Panc1 (cell line): ENCODE measurements at regions not wholly inside any gene's neighbourhood (a gene's known extent, or its start where the extent isn't known, plus 50 kb on each side); places are given as distances from the start of the nearest gene placed in this dataset.

ENCODE experiments used
- ATAC-seq: fragments of 200-7000 bp; cut with Tn5 transposase; 2 replicates; pipeline ENCODE4 v1.9.1; 2020; ENCODE audit warnings: mild to moderate bottlenecking, moderate library complexity
- BruUV-seq: library from RNA; stranded (reverse); fragments of 400-500 nt; replicated peaks from 2 replicates; lab custom pipeline; 2021; lab: Mats Ljungman, UMichigan
- CTCF ChIA-PET: fragments of 300-600 bp; sonication (Branson Sonifier 250); formaldehyde crosslinking; loops from one replicate; lab custom pipeline; 2022; ENCODE audit warnings: antibody characterized with exemption; lab: Charles Lee
- POLR2A ChIA-PET: fragments of 300-600 bp; sonication (Branson Sonifier 250); formaldehyde crosslinking; loops from one replicate; lab custom pipeline; 2022; ENCODE audit warnings: antibody characterized with exemption; lab: Charles Lee
- DNase-seq: peaks from one replicate; pipeline ENCODE4 v3.0.0-alpha.2; 2010; ENCODE audit warnings: low read depth, low spot score
- H3K27ac ChIP-seq: 2 replicates; pipeline ENCODE4 v1.5.1; 2011; ENCODE audit warnings: mild to moderate bottlenecking, low read length, inconsistent platforms
- H3K27me3 ChIP-seq: fragments of 200-500 bp; sonication (Bioruptor generic); 2 replicates; pipeline ENCODE4 v1.6.0; 2014; ENCODE audit warnings: low read length, inconsistent platforms; ENCODE audit not compliant: control insufficient read depth, insufficient read depth
- H3K36me3 ChIP-seq: fragments of 200-500 bp; sonication (Bioruptor generic); 2 replicates; pipeline ENCODE4 v1.5.1; 2014; ENCODE audit warnings: inconsistent platforms, mild to moderate bottlenecking, low read length, moderate library complexity; ENCODE audit not compliant: control insufficient read depth, insufficient read depth
- H3K4me1 ChIP-seq: 2 replicates; pipeline ENCODE4 v1.5.1; 2011; ENCODE audit warnings: inconsistent platforms, mild to moderate bottlenecking, low read length, moderate library complexity; ENCODE audit not compliant: control insufficient read depth, insufficient read depth
- H3K4me3 ChIP-seq, 2 experiments: 2 replicates each; pipeline ENCODE4 v1.5.1; 2011 to 2012; ENCODE audit warnings: low read depth in 2 of 2, low read length in 2 of 2, mild to moderate bottlenecking in 2 of 2, inconsistent platforms in 1 of 2, moderate library complexity in 1 of 2
- H3K9me3 ChIP-seq: fragments of 200-500 bp; sonication (Bioruptor generic); 2 replicates; pipeline ENCODE4 v1.5.1; 2014; ENCODE audit warnings: low read depth, mild to moderate bottlenecking, inconsistent platforms, low read length, moderate library complexity; ENCODE audit not compliant: control insufficient read depth, insufficient read depth
- POLR2AphosphoS5 ChIP-seq: IDR thresholded peaks from 2 replicates; pipeline ENCODE4 v1.6.1; 2012; ENCODE audit warnings: mild to moderate bottlenecking, low read depth, low read length, moderate library complexity
- REST ChIP-seq, 2 experiments: IDR thresholded peaks; 2 replicates each; pipeline ENCODE4 v1.6.1; 2011 to 2012; ENCODE audit warnings: low read depth in 2 of 2, control low read depth in 1 of 2, low read length in 1 of 2, mild to moderate bottlenecking in 1 of 2, moderate library complexity in 1 of 2; ENCODE audit not compliant: insufficient read depth in 1 of 2
- SIN3A ChIP-seq: IDR thresholded peaks from 2 replicates; pipeline ENCODE4 v1.6.1; 2012; ENCODE audit warnings: low read depth, mild to moderate bottlenecking, low read length, moderate library complexity, borderline replicate concordance; ENCODE audit not compliant: insufficient read depth
- TCF7L2 ChIP-seq: IDR thresholded peaks from 2 replicates; pipeline ENCODE4 v1.6.1; 2011; ENCODE audit warnings: mild to moderate bottlenecking, low read depth, low read length, inconsistent platforms
- in situ Hi-C: cut with HindIII; loops from 2 replicates; pipeline ENCODE4 v1.10.0; 2016; ENCODE audit warnings: low sequenced_read_pairs, low pct_unique_long_range_greater_than_20kb
- intact Hi-C: fragments of 100-400 bp; cut with micrococcal nuclease; formaldehyde crosslinking; loops from one replicate; pipeline ENCODE4 v1.10.0; 2022; ENCODE audit not compliant: unreplicated experiment
- TF ChIP-seq, protein P1 (sequence below): fragments of 450-650 bp; IDR thresholded peaks from 2 replicates; pipeline ENCODE4 v1.5.1; 2017; ENCODE audit warnings: mild to moderate bottlenecking

- H3K27me3 ChIP-seq, result no peaks in the 10 kb centered on the region
- no TSS peak for BruUV-seq
These were observed 258.5 kb downstream of the COG6 start for GRCh38 chr13:39913928-39914327.

DNA sequence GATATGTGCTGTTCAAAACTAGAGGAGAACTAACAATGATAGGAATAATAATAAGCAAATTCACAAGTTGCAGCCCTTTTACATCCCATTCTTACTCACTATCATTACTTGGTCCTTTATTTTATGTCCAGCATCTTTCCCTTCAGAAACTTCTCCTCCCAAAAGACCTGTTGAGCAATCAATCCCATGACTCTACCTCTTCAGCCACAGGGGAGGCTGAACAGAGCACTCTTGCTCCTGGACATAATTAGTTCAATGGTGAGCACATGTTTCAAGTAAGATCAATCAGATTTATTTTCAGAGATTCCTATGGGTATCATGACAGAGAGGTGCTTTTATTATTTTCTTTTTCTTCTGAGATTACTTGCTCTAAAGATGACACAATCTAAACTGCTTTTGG is 260.0 kb downstream of the COG6 start:
- Histone ChIP-seq H3K4me3 (no peak overlapping the region), H3K27me3 (no peaks in the 10 kb centered on the region), H3K4me1 (no peaks in the 10 kb centered on the region), H3K27ac (no peak overlapping the region), H3K9me3 (no peaks in the 10 kb centered on the region), H3K36me3 (no peaks in the 10 kb centered on the region)
- in situ Hi-C loops, result no loop called here
- ATAC-seq (no peak), DNase-seq (no peak)
- POLR2A ChIA-PET, result no interaction called here
- no TSS peak for BruUV-seq
- TF ChIP-seq, protein P1, sequence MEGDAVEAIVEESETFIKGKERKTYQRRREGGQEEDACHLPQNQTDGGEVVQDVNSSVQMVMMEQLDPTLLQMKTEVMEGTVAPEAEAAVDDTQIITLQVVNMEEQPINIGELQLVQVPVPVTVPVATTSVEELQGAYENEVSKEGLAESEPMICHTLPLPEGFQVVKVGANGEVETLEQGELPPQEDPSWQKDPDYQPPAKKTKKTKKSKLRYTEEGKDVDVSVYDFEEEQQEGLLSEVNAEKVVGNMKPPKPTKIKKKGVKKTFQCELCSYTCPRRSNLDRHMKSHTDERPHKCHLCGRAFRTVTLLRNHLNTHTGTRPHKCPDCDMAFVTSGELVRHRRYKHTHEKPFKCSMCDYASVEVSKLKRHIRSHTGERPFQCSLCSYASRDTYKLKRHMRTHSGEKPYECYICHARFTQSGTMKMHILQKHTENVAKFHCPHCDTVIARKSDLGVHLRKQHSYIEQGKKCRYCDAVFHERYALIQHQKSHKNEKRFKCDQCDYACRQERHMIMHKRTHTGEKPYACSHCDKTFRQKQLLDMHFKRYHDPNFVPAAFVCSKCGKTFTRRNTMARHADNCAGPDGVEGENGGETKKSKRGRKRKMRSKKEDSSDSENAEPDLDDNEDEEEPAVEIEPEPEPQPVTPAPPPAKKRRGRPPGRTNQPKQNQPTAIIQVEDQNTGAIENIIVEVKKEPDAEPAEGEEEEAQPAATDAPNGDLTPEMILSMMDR, result no peak
- TF ChIP-seq SIN3A, result no peak
- TF ChIP-seq POLR2AphosphoS5, result no peak
- TF ChIP-seq REST (IDR thresholded peaks at IDR 0.05; ENCODE audit: insufficient read depth in 1 of 2, low read depth in 2 of 2, low read length in 1 of 2), result no peak
- TF ChIP-seq TCF7L2, result no peak
- intact Hi-C loops, result no loop called here
- CTCF ChIA-PET, result no interaction called here

More at GRCh38 chr13:39913928-39914327, 258.5 kb downstream of the COG6 start:
- TF ChIP-seq, protein P1, result no peak
- CTCF ChIA-PET, result no interaction called here
- ATAC-seq (no peak), DNase-seq (no peak)
- Histone ChIP-seq H3K4me3 (no peak overlapping the region), H3K9me3 (no peaks in the 10 kb centered on the region), H3K4me1 (no peaks in the 10 kb centered on the region), H3K36me3 (no peaks in the 10 kb centered on the region), H3K27ac (no peak overlapping the region)
- intact Hi-C loops (no loop called here), in situ Hi-C loops (no loop called here)
- POLR2A ChIA-PET, result no interaction called here

DNA sequence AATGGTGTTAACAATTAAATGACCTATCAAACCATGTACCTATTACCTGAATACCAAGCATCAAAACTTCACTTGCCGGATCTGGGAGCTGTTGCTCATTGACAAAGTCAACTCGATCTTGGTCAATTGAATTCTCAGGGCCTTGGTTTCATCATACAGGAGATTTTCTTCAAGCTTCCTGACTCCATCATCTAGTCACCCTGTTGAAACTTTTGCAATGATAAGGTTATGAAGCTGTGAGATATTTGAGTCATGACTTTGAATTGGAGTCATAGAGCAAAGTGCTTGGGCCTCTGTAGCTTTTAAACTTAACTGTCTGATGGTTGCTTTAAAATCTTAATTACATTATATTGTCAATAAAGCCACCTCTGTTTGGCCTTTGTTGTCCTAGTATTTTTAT is 260.9 kb downstream of the COG6 start:
- H3K27me3 ChIP-seq, result no peaks in the 10 kb centered on the region
- ChIA-PET POLR2A (no interaction called here), CTCF (no interaction called here)
- BruUV-seq, result no TSS peak
- no peak for TF ChIP-seq REST (IDR thresholded peaks at IDR 0.05; ENCODE audit: insufficient read depth in 1 of 2, low read depth in 2 of 2, low read length in 1 of 2)
- TF ChIP-seq TCF7L2, result no peak
- TF ChIP-seq, protein P1, result no peak
- no peak for TF ChIP-seq SIN3A
- TF ChIP-seq POLR2AphosphoS5, result no peak
- H3K9me3 ChIP-seq, result no peaks in the 10 kb centered on the region
- no peak for ATAC-seq
- no peak overlapping the region for H3K4me3 ChIP-seq
- H3K4me1 ChIP-seq, result no peaks in the 10 kb centered on the region
- intact Hi-C loops, result no loop called here
- in situ Hi-C loops, result no loop called here
- no peak overlapping the region for H3K27ac ChIP-seq
- DNase-seq, result no peak
- no peaks in the 10 kb centered on the region for H3K36me3 ChIP-seq
